Neuron (in vitro differentiated cells): ENCODE measurements at regions not wholly inside any gene's neighbourhood (a gene's known extent, or its start where the extent isn't known, plus 50 kb on each side); places are given as distances from the start of the nearest gene placed in this dataset.
"Not testable (repeated sequence)": the region's sequence is repeated elsewhere in the genome, so short reads cannot be mapped to it uniquely, and the experiment has no call there.

Source experiments
- H2AFZ ChIP-seq: one replicate; pipeline ENCODE4 v1.6.1; 2013; ENCODE audit warnings: low read depth, mild to moderate bottlenecking, inconsistent platforms, low read length, moderate library complexity
- H3K27me3 ChIP-seq: one replicate; pipeline ENCODE4 v1.6.1; 2013; ENCODE audit warnings: low read length; ENCODE audit not compliant: insufficient read depth
- H3K36me3 ChIP-seq: one replicate; pipeline ENCODE4 v1.6.1; 2013; ENCODE audit warnings: low read length; ENCODE audit not compliant: insufficient read depth
- H3K4me1 ChIP-seq: one replicate; pipeline ENCODE4 v1.6.1; 2013; ENCODE audit warnings: low read length; ENCODE audit not compliant: insufficient read depth
- H3K4me3 ChIP-seq: 2 replicates; pipeline ENCODE4 v1.5.1; 2013; ENCODE audit warnings: mild to moderate bottlenecking, low read length, moderate library complexity
- H3K9me3 ChIP-seq: one replicate; pipeline ENCODE4 v1.6.1; 2013; ENCODE audit warnings: low read length

DNA sequence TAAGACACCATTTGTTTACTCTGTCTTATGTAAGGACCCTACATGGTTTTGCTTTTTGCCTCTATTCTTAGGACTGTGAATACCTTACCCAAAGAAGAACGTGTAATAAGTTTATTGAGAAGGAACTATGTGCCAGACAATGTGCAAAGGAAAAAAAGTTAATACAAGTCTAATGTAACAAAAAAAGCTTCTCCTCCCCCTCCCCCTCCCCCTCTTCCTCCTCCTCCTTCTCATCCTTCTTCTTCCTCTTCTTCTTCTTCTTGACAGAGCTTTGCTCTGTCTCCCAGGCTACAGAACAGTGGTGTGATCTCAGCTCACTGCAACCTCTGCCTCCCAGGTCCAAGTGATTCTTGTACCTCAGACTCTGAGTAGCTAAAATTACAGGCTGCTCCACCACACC is 50.9 kb upstream of the MITF start:
- Histone ChIP-seq H3K36me3 (no peaks in the 10 kb centered on the region), H3K27me3 (no peaks in the 10 kb centered on the region), H3K4me3 (no peak overlapping the region)

GRCh38 chr3:69687641-69688040 is 51.6 kb upstream of the MITF start:
- no peaks in the 10 kb centered on the region for H3K27me3 ChIP-seq

More for the DNA sequence above, 50.9 kb upstream of the MITF start:
- H3K4me1 ChIP-seq: peaks cover 2% of the 10 kb centered on the region
- no peaks in the 10 kb centered on the region for H3K9me3 ChIP-seq
- no peak overlapping the region for H2AFZ ChIP-seq

GRCh38 chr3:69686056-69686455 is 53.2 kb upstream of the MITF start:
- no peaks in the 10 kb centered on the region for H3K27me3 ChIP-seq

More at GRCh38 chr3:69687641-69688040, 51.6 kb upstream of the MITF start:
- H3K36me3 ChIP-seq: no peaks in the 10 kb centered on the region
- H3K4me3 ChIP-seq: no peak overlapping the region
- no peaks in the 10 kb centered on the region for H3K9me3 ChIP-seq
- H3K4me1 ChIP-seq: peaks cover 2% of the 10 kb centered on the region
- no peak overlapping the region for H2AFZ ChIP-seq

GRCh38 chr3:69684309-69684961 is 54.8 kb upstream of the MITF start:
- H3K4me1 ChIP-seq: no peaks in the 10 kb centered on the region
- no peaks in the 10 kb centered on the region for H3K27me3 ChIP-seq
- H3K9me3 ChIP-seq: no peaks in the 10 kb centered on the region
- no peaks in the 10 kb centered on the region for H3K36me3 ChIP-seq
- no peak overlapping the region for H2AFZ ChIP-seq
- H3K4me3 ChIP-seq: no peak overlapping the region

More at GRCh38 chr3:69686056-69686455, 53.2 kb upstream of the MITF start:
- H3K4me3 ChIP-seq: no peak overlapping the region
- H3K9me3 ChIP-seq: no peaks in the 10 kb centered on the region
- H3K36me3 ChIP-seq: no peaks in the 10 kb centered on the region
- no peaks in the 10 kb centered on the region for H3K4me1 ChIP-seq
- no peak overlapping the region for H2AFZ ChIP-seq

- no peaks in the 10 kb centered on the region for H3K4me1 ChIP-seq
- H3K4me3 ChIP-seq: no peak overlapping the region
- no peaks in the 10 kb centered on the region for H3K36me3 ChIP-seq
- no peak overlapping the region for H2AFZ ChIP-seq
- no peaks in the 10 kb centered on the region for H3K27me3 ChIP-seq
- H3K9me3 ChIP-seq: no peaks in the 10 kb centered on the region
Measured at GRCh38 chr3:69683082-69683806, 56.0 kb upstream of the MITF start.

DNA sequence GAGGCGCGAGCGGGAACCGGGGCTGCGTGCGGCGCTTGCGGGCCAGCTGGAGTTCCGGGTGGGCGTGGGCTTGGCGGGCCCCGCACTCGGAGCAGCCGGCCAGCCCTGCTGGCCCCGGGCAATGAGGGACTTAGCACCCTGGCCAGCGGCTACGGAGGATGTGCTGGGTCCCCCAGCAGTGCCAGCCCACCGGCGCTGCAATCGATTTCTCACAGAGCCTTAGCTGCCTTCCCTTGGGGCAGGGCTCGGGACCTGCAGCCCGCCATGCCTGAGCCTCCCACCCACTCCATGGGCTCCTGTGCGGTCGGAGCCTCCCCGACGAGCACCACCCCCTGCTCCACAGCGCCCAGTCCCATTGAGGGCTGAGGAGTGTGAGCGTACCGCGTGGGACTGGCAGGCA is 61.8 kb upstream of the MITF start:
- H3K4me1 ChIP-seq, H2AFZ ChIP-seq, H3K4me3 ChIP-seq, H3K27me3 ChIP-seq, H3K36me3 ChIP-seq, H3K9me3 ChIP-seq: not testable (repeated sequence)

DNA sequence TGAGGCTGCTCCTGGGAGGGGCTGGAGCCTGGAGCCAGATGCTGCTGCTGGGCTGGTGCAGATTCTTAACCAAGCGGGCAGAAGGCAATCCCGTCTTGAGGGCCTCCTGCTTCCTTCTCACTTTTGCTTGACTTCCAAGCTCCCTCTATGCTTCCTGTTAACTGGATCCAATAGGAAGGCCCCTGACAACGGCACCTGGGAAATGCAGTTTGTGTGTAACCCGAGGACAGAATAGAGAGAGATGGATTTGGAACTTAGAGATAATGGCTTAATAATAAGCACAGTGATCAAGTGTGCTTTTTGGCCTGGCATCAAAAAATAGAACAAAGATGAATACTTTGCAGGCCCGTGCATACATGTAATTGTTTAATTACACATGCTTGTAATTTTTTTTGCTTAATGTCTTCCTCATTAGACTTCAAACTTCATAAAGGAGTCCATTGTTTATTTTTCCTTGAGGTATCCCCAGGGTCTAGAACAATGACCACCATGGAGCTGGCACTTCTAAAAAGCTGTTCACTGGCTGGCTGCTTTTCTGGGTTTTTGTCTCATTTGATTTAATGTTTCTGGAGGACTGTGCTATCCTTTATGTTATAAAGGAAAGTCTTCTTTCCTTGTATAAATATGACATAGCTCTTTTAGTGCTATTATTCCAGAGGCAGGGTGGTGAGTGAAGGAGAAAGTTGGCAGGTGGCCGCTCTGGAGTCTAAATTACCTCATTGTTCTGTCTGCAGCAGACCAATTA is 63.3 kb upstream of the MITF start:
- Histone ChIP-seq H3K9me3 (no peaks in the 10 kb centered on the region), H3K36me3 (no peaks in the 10 kb centered on the region), H3K4me1 (no peaks in the 10 kb centered on the region), H3K4me3 (no peak overlapping the region), H3K27me3 (no peaks in the 10 kb centered on the region), H2AFZ (no peak overlapping the region)

- Histone ChIP-seq H3K36me3 (no peaks in the 10 kb centered on the region), H2AFZ (no peak overlapping the region), H3K4me1 (no peaks in the 10 kb centered on the region), H3K4me3 (no peak overlapping the region), H3K27me3 (no peaks in the 10 kb centered on the region), H3K9me3 (no peaks in the 10 kb centered on the region)
Measured at GRCh38 chr3:69674752-69675151, 64.5 kb upstream of the MITF start.

GRCh38 chr3:69671082-69671952 is 67.9 kb upstream of the MITF start:
- Histone ChIP-seq H3K36me3 (no peaks in the 10 kb centered on the region), H3K27me3 (no peaks in the 10 kb centered on the region), H3K4me1 (no peaks in the 10 kb centered on the region), H3K4me3 (no peak overlapping the region), H2AFZ (no peak overlapping the region), H3K9me3 (no peaks in the 10 kb centered on the region)

DNA sequence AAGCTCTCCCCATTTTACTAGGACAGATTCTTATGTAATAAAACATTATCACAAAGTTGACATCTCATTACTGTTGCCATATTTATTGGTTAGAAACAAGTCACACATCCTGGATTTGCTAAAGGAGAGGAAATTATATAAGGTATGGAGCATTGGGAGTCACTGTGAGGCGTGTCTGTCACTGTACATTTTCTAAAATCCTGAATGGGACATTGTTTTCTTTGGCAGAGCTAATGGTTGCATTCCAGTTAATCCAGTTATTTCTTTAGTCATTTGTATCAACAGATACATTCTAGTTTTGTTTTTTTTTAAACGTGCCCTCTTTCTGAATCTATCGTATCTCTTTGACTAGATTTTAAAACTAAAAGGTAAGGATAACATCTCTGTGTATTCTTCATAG is 70.2 kb upstream of the MITF start:
- no peaks in the 10 kb centered on the region for H3K36me3 ChIP-seq
- no peak overlapping the region for H3K4me3 ChIP-seq
- H3K9me3 ChIP-seq: no peaks in the 10 kb centered on the region
- no peaks in the 10 kb centered on the region for H3K27me3 ChIP-seq
- H3K4me1 ChIP-seq: no peaks in the 10 kb centered on the region
- H2AFZ ChIP-seq: no peak overlapping the region

DNA sequence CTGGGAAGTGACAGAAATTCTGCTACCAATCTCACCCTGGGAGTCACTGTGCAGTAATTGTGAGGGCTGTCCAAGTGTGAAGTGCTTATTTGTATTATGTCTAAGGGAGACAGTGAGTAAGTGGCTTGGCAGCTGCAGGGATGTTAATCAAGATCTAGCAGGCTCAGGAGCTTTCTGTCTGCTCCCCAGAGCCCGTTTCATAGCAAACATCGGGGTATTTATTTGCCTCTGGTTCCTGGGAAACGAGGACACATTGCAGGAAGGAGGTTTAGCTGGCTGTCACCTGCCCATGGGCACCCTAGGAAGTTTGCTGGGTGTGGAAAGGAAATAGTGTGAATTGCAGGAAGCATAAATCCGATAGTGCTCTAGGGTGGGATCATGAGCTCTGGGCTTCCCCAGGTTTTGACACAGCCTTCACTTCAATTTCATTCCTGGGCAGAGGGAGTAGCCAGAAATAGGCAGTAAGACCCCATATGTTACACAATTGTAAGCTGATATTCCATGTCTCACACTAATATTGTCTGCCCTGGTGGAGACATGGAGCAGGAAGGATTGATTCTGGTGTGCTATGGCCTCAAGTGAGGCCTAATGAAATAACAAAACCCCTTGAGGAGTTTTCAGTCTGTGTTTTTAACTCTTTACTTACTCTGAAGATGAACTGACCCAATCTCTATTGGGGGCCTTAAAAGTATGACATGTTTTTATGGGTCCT is 74.1 kb upstream of the MITF start:
- Histone ChIP-seq H3K9me3 (no peaks in the 10 kb centered on the region), H3K4me1 (no peaks in the 10 kb centered on the region), H3K27me3 (no peaks in the 10 kb centered on the region), H3K4me3 (no peak overlapping the region), H3K36me3 (no peaks in the 10 kb centered on the region), H2AFZ (no peak overlapping the region)

DNA sequence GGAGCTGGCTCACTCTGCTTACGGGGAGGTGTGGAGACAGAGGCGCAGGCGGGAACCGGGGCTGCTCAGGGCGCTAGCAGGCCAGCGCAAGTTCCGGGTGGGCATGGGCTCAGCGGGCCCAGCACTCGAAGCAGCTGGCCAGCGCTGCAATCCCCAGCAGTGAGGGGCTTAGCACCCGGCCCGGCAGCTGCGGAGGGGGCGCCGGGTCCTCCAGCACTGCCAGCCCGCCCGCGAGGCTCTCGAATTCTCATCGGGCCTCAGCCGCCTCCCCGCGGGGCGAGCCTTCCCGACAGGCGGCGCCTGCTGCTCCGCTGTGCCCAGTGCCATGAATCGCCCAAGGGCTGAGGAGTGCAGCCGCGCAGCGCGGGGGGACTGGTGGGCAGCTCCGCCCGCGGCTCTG is 78.6 kb upstream of the MITF start:
- Histone ChIP-seq H3K4me1 (no peaks in the 10 kb centered on the region), H3K36me3 (no peaks in the 10 kb centered on the region), H3K4me3 (no peak overlapping the region), H3K27me3 (no peaks in the 10 kb centered on the region), H2AFZ (no peak overlapping the region), H3K9me3 (no peaks in the 10 kb centered on the region)
